ENCODE measurements at regions not wholly inside any gene's neighbourhood (a gene's known extent, or its start where the extent isn't known, plus 50 kb on each side); places are given as distances from the start of the nearest gene placed in this dataset.
"Not testable (repeated sequence)": the region's sequence is repeated elsewhere in the genome, so short reads cannot be mapped to it uniquely, and the experiment has no call there.

GRCh38 chr15:44817797-44818196, 81.5 kb downstream of the TRIM69 start:
- ATAC-seq, result not testable (repeated sequence)

- ATAC-seq, result not testable (repeated sequence)
These were observed 83.1 kb downstream of the TRIM69 start for GRCh38 chr15:44819331-44819987.

- ATAC-seq, result not testable (repeated sequence)
These were observed 84.2 kb downstream of the TRIM69 start for GRCh38 chr15:44820535-44820934.

- ATAC-seq, result not testable (repeated sequence)
These were observed 84.6 kb downstream of the TRIM69 start for GRCh38 chr15:44820967-44821366.

- not testable (repeated sequence) for ATAC-seq
These were observed 88.2 kb downstream of the TRIM69 start for GRCh38 chr15:44824277-44825145.

GRCh38 chr15:44826583-44826982, 90.3 kb downstream of the TRIM69 start:
- ATAC-seq, result not testable (repeated sequence)

GRCh38 chr15:44828229-44828914, 92.0 kb downstream of the TRIM69 start:
- not testable (repeated sequence) for ATAC-seq

GRCh38 chr15:44829150-44829549, 92.8 kb downstream of the TRIM69 start:
- ATAC-seq, result not testable (repeated sequence)

- ATAC-seq, result not testable (repeated sequence)
These were observed 94.5 kb downstream of the TRIM69 start for GRCh38 chr15:44830692-44831408.

GRCh38 chr15:44831409-44831741, 95.0 kb downstream of the TRIM69 start:
- ATAC-seq, result not testable (repeated sequence)

- ATAC-seq, result not testable (repeated sequence)
These were observed 95.8 kb downstream of the TRIM69 start for GRCh38 chr15:44832133-44832532.

GRCh38 chr15:44833081-44833480, 96.8 kb downstream of the TRIM69 start:
- not testable (repeated sequence) for ATAC-seq

- ATAC-seq, result not testable (repeated sequence)
These were observed 97.4 kb downstream of the TRIM69 start for GRCh38 chr15:44833761-44834160.

GRCh38 chr15:44835082-44835481, 98.8 kb downstream of the TRIM69 start:
- not testable (repeated sequence) for ATAC-seq

- ATAC-seq, result no peak
These were observed 99.8 kb downstream of the TRIM69 start for GRCh38 chr15:44836094-44836493.

GRCh38 chr15:44838929-44839328, 102.6 kb downstream of the TRIM69 start:
- ATAC-seq, result peak in 1 of 2 donors; percentile 33

- ATAC-seq, result not testable (repeated sequence)
These were observed 105.4 kb downstream of the TRIM69 start for GRCh38 chr15:44841762-44842161.

- ATAC-seq, result not testable (repeated sequence)
These were observed 106.6 kb downstream of the TRIM69 start for GRCh38 chr15:44842883-44843282.

- not testable (repeated sequence) for ATAC-seq
These were observed 108.6 kb downstream of the TRIM69 start for GRCh38 chr15:44844936-44845335.

- ATAC-seq, result not testable (repeated sequence)
These were observed 109.8 kb downstream of the TRIM69 start for GRCh38 chr15:44846156-44846555.

- not testable (repeated sequence) for ATAC-seq
These were observed 108.9 kb upstream of the TERB2 start for GRCh38 chr15:44847555-44847954.

- ATAC-seq, result not testable (repeated sequence)
These were observed 107.6 kb upstream of the TERB2 start for GRCh38 chr15:44848859-44849258.
